ENCODE measurements at regions not wholly inside any gene's neighbourhood (a gene's known extent, or its start where the extent isn't known, plus 50 kb on each side); places are given as distances from the start of the nearest gene placed in this dataset.

DNA sequence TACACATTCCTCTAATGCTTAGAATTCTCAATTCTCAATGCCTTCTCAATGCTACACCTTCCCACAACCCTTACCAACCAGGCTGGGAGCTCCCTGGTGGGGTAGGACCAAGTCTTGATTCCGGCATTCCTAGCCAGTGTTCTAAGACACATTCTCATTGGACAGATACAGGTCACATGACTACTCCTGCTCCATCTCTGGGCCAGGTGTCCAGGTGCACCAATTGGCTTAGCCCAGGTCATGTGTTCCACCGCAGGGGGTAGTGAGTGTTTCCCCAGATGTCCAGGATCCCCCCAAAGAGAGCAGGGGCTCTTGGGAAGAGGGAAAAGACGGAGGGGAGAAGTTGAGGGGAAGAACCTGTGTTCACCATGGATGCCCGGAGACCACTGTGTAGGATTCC, 58.7 kb upstream of the MLN start:
- no peak for DNase-seq

- no peak for DNase-seq
These were observed 57.9 kb upstream of the MLN start for GRCh38 chr6:33861722-33862121.

- no peak for DNase-seq
These were observed 57.1 kb upstream of the MLN start for GRCh38 chr6:33860706-33861474.

GRCh38 chr6:33860006-33860405, 56.2 kb upstream of the MLN start:
- DNase-seq = no peak

DNA sequence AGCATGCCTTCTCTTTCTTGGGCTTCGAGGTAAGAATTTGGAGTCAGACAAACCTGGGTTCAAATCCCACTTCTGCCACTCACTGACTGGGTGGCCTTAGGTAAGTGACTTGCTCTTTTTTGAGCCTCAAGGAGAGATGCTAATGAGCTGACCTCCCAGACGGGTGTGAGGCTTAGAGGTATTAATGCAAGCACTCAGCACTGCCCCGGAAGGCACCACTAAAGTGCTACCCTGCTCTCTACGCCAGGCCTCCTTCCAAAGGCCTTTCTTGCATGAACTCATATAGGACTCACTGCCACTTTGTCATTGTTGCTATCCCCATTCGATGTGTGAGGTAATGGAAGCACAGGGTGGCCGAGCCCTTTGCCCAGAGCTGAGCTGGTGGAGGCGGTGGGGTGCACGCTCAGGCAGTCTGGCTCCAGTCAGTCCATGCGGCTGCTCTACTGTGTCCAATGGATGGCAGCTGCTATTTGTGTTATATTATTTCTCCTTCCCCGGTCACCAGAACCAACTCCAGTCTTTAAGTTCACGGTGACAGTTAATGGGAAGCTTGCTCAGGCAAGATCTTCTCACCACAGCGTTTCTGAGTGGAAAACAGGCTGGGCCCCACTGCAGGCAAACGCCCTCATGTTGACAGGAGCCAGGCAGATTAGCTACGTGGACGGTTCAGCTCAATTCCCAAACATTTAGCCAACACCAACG, 55.2 kb upstream of the MLN start:
- DNase-seq = no peak

GRCh38 chr6:33857932-33858475, 54.2 kb upstream of the MLN start:
- DNase-seq = no peak

DNA sequence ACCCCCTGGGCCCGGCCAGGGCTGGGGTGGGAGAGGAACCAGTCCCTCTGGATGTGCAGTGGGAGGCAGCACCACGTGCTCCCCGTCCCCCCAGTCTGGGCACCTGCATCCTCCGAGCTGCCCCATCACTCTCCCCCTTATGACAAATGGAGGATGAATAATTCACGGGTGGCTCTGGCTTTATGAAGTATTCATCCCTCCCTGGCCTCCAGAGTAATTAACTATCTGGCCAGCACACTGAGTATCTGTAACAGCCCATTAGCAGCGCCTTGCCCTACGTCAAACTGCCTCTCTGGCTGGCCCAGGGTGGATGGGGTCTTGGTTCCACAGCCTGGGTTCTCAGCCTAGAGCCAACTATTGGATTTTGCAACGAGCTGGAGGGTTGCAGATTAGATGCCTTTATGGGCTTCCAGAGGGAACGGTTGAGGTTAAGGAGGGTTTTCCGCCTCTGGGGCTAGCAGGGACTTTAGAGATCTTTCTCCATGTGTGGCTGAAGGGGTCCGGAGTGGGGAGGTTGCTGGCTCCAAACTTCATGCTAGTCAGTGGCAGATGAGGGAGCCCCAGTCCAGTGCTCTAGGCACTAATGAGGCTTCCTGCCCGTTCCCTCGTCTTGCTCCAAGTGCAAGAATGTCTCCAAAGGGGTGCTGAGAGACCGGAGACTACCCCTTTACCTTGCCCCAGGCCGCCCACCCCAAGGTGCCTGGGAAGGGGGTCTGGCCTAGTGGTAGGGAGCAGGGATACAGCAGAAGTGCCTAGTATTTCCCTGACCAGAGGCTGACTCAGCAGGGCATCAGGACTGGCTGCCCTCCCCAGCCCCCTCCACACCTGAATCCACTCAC, 53.5 kb upstream of the MLN start:
- DNase-seq = no peak

DNA sequence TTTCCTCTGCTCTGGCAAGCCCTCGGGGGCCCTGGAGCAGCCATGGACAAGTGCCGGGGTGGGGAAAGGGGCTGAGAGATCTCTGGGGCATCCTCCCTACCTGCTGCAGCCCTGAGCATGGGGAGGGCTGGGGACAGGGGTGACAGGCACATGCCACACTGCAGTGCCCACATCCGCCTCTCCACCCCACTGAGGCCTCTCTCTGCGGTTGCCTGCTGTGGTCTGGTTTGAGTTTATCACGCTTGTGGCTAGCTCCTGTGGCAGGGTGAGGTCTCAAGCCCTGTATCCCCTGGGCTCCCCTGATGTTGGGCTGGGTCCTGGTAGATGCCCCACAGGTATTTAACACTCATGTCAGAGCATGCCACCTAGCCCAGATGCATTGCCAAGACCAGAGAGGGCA, 52.9 kb upstream of the MLN start:
- DNase-seq = no peak

DNA sequence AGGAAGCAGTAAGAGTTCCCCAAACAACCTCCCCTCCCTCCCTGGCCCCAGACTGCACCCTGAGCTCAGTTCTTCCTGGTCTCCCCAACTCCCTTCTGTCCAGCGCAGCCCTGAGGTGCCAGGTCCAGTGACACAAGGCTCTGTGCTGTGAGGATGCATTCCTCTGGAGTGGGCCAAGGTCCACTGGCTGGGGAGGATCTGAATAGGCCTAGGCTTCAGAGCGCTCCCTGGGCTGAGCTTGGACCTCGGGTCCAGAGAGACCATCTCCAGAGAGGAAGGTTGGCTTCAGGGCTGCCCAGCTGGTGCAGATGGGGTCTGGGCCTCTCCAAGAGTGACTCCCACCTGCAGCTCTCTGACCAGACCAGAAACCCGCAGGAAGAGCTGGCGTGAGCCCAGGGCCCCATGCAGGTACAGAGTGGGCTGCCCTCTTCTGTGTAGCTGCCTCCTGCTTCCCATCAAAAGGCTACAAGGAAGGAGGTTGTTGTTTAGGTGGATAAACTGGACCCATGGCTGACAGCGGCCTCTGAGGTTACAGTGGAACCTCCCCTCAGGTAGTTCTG, 52.3 kb upstream of the MLN start:
- DNase-seq = no peak

DNA sequence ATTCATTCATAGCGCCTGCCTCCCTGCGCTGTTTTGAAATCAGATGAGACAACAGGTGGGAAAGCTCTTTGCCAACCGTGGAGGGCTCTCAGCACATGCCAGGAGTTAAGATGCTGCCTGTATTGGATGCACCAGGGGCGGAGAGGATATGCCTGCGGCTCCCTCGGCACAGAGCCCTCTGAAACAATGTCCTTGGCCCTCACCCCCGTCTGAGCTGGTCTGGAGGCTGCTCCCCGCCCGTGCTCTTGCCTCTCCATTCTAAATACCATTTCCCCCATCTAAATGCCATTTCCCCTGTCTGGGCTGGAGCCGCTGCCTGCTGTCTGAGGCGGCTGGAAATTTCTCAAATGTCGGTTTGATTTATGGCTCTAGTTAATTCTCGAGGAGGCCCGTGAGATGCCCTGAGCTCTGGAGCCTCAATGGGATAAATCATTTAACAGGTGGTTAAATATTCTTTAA, 50.8 kb upstream of the MLN start:
- peak; percentile 33 for DNase-seq

GRCh38 chr6:33853736-33854135, 49.9 kb upstream of the MLN start:
- DNase-seq = no peak
